Thoracic aorta (tissue), 2 donors: ENCODE measurements at regions not wholly inside any gene's neighbourhood (a gene's known extent, or its start where the extent isn't known, plus 50 kb on each side); places are given as distances from the start of the nearest gene placed in this dataset.

ENCODE experiments used
- ATAC-seq: fragments of 150-250 bp; one replicate; pipeline ENCODE4 v1.8.0; 2017; ENCODE audit warnings: low read depth; ENCODE audit not compliant: insufficient number of reproducible peaks, low FRiP score
- DNase-seq: peaks from one replicate; pipeline ENCODE4 v3.0.0-alpha.2; 2020; ENCODE audit warnings: low spot score
- H3K27ac ChIP-seq, 2 donors: fragments of 200-600 bp; sonication (generic); 1 replicate in 1 of 2; 2 replicates in 1 of 2; pipeline ENCODE4 v1.5.1; 2016; ENCODE audit warnings: mild to moderate bottlenecking in 2 of 2, moderate library complexity in 2 of 2
- H3K27me3 ChIP-seq: fragments of 200-600 bp; sonication (generic); replicated peaks from 2 replicates; pipeline ENCODE4 v1.6.0; 2016; ENCODE audit warnings: mild to moderate bottlenecking; ENCODE audit not compliant: insufficient read depth
- H3K36me3 ChIP-seq: fragments of 200-600 bp; sonication (generic); one replicate; pipeline ENCODE4 v1.5.1; 2016
- H3K4me1 ChIP-seq, 2 donors: fragments of 200-600 bp; sonication (generic); 1 replicate in 1 of 2; 2 replicates in 1 of 2; pipeline versions ENCODE4 v1.5.1 to v1.6.0; 2016; ENCODE audit warnings: low read depth in 2 of 2, mild to moderate bottlenecking in 1 of 2; ENCODE audit not compliant: control insufficient read depth in 1 of 2
- H3K4me3 ChIP-seq: fragments of 200-600 bp; sonication (generic); 2 replicates; pipeline ENCODE4 v1.5.1; 2016; ENCODE audit warnings: mild to moderate bottlenecking
- H3K9me3 ChIP-seq: fragments of 200-600 bp; sonication (generic); 2 replicates; pipeline ENCODE4 v1.5.1; 2016
- CTCF ChIP-seq: fragments of 200-600 bp; sonication (generic); IDR thresholded peaks from one replicate; pipeline ENCODE4 v1.5.1; 2019; ENCODE audit warnings: antibody characterized with exemption

- H3K9me3 ChIP-seq, result no peaks in the 10 kb centered on the region
- ATAC-seq (no peak), DNase-seq (no peak)
- no peak for TF ChIP-seq CTCF
- no peaks in the 10 kb centered on the region for H3K4me1 ChIP-seq
- no peaks in the 10 kb centered on the region for H3K36me3 ChIP-seq
- H3K27me3 ChIP-seq, result no peaks in the 10 kb centered on the region
- no peak overlapping the region for H3K27ac ChIP-seq
- no peak overlapping the region for H3K4me3 ChIP-seq
These were observed 82.2 kb upstream of the IL12B start for GRCh38 chr5:159412284-159413046.

- no peaks in the 10 kb centered on the region for H3K27me3 ChIP-seq
- H3K36me3 ChIP-seq, result no peaks in the 10 kb centered on the region
- H3K4me3 ChIP-seq, result no peak overlapping the region
- H3K9me3 ChIP-seq, result no peaks in the 10 kb centered on the region
- ATAC-seq (no peak), DNase-seq (no peak)
- H3K4me1 ChIP-seq, result no peaks in the 10 kb centered on the region
- no peak overlapping the region for H3K27ac ChIP-seq
- TF ChIP-seq CTCF, result no peak
These were observed 83.7 kb upstream of the IL12B start for GRCh38 chr5:159414021-159414420.

GRCh38 chr5:159415301-159415937, 85.1 kb upstream of the IL12B start:
- H3K27ac ChIP-seq, result no peak overlapping the region
- no peaks in the 10 kb centered on the region for H3K36me3 ChIP-seq
- ATAC-seq (no peak), DNase-seq (no peak)
- no peak for TF ChIP-seq CTCF
- H3K4me3 ChIP-seq, result no peak overlapping the region
- H3K27me3 ChIP-seq, result no peaks in the 10 kb centered on the region
- H3K4me1 ChIP-seq, result no peaks in the 10 kb centered on the region
- H3K9me3 ChIP-seq, result no peaks in the 10 kb centered on the region

DNA sequence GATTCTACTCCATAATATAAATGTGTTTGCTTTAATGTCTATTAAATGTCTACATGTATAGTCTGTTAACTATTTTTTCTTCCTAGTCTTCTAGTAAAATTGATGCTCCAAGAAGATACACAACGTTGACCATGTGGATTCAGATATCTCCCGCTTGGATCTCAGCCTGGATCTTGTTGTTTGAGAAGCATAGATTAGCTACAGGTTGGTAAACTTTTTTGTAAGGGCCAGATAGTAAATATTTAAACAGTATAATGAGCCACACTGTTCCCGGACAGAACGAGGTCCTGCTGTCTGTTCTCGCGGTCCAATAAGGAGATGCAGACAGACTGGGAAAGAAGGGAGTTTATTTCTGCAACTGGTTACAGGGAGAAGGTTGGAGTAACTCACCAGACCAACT, 86.2 kb upstream of the IL12B start:
- ATAC-seq, result no peak

GRCh38 chr5:159417170-159417569, 86.9 kb upstream of the IL12B start:
- no peaks in the 10 kb centered on the region for H3K4me1 ChIP-seq
- no peak for TF ChIP-seq CTCF
- H3K4me3 ChIP-seq, result no peak overlapping the region
- no peaks in the 10 kb centered on the region for H3K36me3 ChIP-seq
- ATAC-seq (no peak), DNase-seq (no peak)
- no peaks in the 10 kb centered on the region for H3K9me3 ChIP-seq
- H3K27ac ChIP-seq, result no peak overlapping the region
- no peaks in the 10 kb centered on the region for H3K27me3 ChIP-seq

More for the DNA sequence above, 86.2 kb upstream of the IL12B start:
- H3K9me3 ChIP-seq, result no peaks in the 10 kb centered on the region
- no peaks in the 10 kb centered on the region for H3K4me1 ChIP-seq
- no peak overlapping the region for H3K27ac ChIP-seq
- no peaks in the 10 kb centered on the region for H3K27me3 ChIP-seq
- H3K4me3 ChIP-seq, result no peak overlapping the region
- no peaks in the 10 kb centered on the region for H3K36me3 ChIP-seq
- no peak for DNase-seq
- no peak for TF ChIP-seq CTCF
